HG02588 (cell line): ENCODE measurements at regions not wholly inside any gene's neighbourhood (a gene's known extent, or its start where the extent isn't known, plus 50 kb on each side); places are given as distances from the start of the nearest gene placed in this dataset.
"Not testable (repeated sequence)": the region's sequence is repeated elsewhere in the genome, so short reads cannot be mapped to it uniquely, and the experiment has no call there.

Source experiments
- ATAC-seq: cut with Tn5 transposase; IDR thresholded peaks from one replicate; pipeline ENCODE4 v1.9.1; 2021; ENCODE audit warnings: mild to moderate bottlenecking, moderate library complexity; ENCODE audit not compliant: unreplicated experiment

DNA sequence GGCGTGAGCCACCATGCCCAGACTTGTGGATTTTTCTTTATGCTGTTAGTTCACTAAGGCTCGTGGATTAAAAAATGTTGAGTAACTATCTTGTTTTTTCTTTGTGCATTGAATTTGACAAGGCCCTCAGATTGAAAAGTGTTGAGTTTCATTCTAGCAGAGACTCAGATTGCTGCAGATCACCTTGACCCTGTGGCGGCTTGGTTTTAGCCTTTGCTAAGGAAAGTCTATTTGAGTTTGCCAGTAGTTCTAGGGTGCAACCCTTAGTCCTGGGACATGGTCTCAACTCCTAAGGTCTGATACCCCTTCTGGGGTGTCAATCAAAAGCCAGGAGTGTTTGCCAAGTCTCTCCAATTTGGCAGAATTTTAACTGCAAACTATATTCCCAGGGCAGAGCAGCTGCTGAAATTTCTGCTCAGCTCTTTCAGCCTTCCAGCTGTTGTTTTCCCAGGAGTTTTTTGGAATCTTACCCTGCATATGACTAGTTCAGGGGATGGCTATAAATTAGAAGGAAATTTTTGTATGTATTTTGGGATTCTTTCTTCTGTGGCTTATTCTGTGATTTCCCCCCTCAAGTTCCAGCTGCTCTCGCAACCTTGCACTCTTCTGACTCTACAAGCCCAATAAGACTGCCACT lies 84.3 kb upstream of the HAND1 start:
- no peak for ATAC-seq

DNA sequence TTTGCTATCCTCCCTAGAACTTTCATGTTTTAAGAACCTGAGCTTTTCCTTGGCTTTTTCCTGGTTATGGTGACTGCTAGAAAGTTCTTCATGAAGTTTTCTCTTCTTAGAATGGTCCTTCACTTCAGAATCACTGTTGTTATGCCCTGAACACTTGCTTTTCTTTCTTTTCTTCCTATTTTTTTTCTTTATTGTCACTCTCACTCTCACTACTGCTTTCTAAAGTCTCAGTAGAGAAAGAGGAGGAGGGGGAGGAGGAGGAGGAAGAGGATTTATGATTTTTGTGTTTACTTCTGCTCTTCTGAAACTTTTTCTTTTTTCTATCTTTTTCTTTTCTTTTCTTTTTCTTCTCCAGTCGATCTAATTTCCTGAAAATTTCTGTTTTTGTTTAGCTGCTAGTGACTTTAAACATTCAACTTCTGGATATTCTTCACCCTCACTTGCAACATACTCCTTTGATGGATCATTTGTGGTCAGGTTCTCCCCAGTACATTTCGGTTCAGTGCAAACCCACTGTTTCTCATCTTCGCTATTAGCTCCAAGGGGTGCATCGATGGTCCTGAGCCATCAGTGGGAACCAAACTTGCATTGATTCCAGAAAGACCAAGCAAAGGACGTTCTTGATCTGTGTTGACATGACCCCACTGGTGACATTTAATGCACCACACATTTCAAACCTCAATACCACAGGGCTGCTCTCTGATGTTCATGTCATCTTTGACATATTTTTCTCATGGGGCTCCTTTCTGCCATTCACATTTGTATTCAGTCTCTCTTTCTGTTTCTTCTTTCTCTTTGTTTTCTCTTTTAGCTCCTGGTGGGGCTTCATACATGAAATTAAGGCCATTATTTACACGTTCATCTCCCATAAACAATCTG lies 81.6 kb upstream of the HAND1 start:
- no peak for ATAC-seq

DNA sequence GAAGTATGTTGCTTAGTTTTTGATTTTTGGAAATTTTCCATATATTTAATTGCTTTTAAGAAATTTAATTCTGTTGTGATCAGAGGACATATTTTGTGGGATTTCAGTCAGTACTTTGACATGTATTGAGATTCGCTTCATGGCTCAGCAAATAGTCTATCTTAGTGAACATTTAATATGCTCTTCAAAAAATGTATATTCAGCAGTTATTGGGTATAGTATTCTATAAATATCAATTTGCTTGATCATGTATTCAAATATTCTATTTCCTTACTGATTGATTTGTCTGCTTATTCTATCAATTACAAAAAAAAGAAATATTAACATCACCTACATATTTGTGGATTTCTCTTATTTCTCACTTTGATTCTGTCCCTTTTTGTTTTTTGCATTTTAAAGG lies 79.5 kb upstream of the HAND1 start:
- ATAC-seq = no peak

DNA sequence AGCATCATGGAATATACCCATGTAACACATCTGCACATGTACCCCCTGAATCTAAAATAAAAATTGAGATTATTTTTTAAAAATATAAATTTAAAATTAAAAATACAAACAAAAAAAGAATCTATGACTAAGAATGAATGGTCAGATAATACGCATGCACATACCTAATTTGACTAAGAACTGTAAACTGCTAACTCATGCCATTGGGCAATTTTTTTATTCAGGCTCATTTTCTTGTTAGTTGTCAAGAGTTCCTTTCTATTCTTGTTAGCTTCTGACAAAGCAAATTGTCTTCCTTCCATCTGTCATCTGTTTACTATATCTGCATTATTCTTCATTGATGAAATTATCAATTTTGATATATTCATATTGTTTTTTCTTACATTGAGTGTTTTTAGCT lies 69.5 kb upstream of the HAND1 start:
- ATAC-seq = no peak

DNA sequence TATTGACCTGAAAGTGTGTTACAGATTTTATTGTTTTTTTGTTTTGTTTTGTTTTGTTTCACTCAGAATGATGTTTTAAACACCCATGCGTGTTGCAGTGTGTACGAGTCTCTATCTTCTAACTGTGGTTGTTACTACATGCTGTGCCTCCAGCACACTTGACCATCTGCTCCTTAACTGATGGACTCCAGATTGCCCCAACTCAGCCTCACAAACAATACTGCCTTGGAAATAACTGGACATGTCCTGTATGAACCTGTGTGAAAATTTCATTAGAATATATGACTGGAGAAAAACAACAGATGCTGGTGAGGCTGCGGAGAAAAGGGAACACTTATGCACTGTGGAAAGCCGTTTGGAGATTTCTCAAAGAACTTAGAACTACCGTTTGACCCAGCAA lies 68.7 kb upstream of the HAND1 start:
- ATAC-seq = no peak

DNA sequence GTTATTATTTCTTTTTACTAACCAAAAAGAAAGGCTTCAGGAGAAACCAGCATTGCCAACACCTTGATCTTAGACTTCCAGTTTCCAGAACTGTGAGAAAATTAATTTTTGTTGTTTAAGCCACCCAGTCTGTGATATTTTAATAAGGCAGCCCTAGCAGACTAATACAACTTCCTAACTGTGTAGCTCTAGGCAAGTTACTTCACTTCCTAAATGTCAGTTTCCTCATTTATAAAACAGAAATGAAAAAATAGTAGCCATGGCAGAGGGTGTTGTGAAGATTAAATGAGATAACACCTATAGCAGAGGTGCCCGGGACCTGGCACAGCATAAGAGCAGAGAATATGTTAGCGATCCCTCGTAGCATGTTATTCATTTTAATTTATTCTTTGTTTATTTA lies 66.6 kb upstream of the HAND1 start:
- ATAC-seq = no peak

DNA sequence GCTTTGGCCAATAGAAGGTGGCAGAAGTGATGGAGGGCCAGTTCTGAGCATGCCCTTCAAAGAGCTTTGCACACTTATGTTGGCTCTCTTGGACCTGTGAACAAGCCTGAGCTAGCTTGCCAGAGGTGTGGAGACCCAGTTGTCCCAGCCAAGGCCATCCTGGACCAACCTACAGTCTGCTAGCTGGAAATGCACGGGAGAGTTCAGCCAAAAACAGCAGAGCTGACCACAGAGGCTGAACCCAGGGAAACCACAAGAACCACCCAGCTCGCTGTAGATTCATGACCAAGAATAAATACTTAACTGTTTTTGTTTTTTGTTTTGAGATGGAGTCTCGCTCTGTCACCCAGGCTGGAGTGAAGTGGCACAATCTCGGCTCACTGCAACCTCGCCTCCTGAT lies 65.4 kb upstream of the HAND1 start:
- no peak for ATAC-seq

DNA sequence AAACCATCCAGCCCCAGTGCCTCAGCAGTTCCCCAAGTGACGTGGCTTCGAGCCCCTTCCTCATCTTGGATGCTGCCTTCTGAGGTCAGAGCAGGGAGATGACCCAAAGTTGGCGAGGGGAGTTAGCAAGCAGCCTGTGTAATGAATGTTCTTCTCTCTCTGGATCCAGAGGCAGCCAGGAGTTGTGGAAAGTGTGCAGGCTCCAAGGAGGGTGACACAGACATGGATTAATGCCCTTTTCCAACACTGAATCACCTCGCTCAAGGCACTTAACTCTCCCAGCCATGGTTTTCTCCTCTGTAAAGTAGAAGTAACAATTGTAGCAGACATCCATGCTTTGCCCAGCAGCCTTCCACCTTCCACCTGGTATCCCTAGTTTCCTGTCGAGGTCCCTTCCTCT lies 64.6 kb upstream of the HAND1 start:
- ATAC-seq = no peak

DNA sequence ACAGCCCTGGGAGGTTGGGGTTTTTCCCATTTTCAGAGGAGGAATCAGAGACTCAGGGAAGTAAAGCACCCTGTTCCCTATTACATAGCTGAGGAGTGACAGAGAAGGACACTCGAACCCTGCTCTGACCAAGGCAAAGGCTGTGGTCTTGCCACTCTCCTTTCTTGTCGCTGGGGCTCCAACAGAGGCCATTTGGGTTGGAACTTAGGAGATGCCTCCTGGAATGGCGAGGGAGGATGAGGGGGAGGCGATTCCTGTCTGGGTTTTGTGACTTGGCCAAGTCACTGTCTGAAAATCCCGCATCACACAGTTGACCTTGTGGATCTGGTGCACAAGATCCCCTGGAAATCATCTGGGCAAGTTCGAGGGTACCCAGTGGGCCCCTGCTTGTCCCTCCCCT lies 64.0 kb upstream of the HAND1 start:
- no peak for ATAC-seq

DNA sequence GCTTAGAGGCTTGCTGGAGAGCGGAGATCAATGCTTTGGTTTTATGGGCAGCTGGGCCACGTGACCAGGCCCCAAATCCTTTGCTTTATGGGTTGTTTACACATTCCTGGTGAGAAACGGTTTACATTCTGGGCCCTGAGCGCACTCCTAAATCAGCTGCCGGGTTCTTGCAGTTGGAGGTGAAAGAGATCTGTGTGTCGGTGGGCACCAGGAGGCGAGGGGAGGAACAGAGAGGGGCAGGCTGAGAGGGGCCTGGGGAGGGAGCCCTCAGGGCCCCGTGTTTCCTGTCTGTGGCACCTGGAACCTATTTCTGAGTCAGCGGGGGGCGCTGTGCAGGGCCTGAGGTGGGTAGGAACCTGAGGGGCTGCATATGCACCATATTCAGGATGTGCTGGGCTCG lies 63.5 kb upstream of the HAND1 start:
- ATAC-seq = no peak

DNA sequence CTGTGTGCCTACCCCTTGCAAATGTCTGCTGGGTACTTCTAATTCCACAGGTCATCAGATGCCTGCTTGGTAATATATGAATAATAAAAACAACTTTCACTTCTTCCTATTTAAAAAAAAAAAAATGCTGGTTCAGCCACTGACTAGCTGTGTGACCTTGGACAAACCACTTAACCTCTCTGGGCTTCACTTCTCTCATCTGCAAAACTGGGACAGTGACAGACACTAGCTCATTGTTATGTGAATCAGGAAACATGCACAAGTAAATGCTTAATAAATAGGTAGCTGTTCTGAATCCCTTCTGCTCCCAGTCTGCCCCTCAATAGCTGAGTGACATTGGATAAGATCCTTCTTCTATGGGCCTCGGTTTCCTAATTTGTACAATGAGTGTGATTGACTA lies 62.6 kb upstream of the HAND1 start:
- no peak for ATAC-seq

DNA sequence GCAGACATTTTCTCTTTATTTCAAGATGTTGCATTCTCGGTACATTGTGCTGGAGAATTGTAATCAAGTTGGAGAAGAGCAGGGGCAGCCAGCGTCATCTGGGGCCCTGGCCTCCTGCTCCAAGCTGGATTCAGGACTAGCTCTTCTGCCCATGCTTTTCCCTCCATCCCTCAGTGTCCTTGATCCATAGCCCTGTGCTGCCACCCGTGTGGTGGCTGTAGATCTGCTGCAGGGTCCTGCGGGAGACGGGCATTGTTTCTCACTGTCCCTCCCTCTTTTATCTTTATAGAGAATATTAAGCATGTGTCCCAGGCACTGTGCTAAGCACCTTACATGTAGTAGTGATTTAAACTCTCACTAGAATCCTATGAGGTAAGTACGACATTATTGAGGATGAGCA lies 60.5 kb upstream of the HAND1 start:
- ATAC-seq = no peak

DNA sequence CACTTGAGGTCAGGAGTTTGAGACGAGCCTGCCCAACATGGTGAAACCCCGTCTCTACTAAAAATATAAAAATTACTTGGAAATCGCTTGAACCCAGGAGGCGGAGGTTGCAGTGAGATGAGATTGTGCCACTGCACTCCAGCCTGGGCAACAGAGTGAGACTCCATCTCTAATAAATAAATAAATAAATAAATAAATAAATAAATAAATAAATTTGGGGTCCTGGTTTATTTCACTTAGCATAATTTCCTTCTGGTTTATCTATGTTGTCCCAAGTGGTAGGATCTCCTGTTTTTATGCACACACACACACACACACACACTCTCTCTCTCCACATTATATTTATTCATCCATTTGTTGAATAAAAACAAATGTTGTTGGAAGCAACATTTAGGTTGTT lies 58.4 kb upstream of the HAND1 start:
- not testable (repeated sequence) for ATAC-seq

DNA sequence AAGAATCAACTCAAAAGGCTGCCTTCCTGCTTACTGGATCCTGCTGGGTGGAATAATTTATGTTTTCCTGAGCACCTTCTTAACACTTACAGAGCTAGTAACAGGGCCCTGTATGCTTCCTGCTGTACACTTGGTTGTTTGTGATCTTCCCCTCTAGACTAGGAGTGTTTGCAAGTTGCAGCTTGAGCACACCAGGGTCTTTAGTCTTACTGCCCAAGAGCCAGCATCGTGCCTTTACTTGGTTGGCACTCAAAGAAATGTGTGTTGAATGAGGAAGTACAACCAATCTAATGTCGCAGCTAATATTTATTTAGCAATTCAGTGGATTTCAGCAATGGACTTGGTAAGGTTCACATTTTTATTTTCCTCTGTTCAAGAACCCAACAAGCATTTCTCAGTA lies 57.5 kb upstream of the HAND1 start:
- no peak for ATAC-seq

DNA sequence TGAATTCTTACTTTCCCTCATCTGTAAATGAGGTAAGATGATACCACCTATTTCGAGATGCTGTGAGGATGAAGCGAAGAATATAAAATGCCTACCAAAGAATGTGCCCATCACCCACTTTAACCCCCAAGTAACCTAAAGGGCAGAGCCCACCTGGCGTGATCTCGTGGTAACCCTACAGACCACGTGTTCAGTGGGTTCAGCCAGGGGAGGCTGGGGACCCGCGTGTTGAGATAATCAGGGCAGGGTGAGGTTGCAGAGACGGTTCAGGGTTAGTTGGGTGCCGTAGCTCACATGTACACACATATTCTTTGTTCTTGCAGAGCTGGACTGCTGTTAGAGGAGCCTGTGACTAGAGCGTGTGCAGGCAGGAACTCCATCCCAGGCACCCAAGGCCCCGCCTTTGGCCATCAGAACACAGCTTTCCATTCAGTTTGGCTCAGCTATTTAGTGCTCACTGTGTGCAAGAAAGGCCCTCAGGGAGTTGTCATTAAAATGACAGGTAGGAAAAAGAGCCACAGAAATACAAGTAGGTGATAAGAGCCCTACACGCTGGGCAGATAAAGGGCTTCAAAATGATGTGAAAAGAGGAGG lies 56.5 kb upstream of the HAND1 start:
- ATAC-seq = no peak

DNA sequence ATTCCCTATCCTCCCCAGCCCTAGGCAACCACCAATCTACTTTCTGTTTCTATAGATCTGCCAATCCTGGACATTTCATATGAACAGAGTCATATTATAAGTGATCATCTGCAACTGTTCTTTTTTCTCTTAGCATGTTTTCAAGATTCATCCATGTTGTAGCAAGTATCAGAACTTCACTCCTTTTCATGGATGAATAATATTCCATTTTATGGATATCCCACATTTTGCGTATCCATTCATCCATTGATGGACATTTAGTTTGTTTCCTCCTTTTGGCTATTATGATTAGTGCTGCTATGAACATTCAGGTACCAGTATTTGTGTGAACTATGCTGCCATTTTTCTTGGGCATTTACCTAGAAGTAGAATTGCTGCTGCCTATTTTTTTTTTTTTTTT lies 51.3 kb upstream of the HAND1 start:
- ATAC-seq = no peak

DNA sequence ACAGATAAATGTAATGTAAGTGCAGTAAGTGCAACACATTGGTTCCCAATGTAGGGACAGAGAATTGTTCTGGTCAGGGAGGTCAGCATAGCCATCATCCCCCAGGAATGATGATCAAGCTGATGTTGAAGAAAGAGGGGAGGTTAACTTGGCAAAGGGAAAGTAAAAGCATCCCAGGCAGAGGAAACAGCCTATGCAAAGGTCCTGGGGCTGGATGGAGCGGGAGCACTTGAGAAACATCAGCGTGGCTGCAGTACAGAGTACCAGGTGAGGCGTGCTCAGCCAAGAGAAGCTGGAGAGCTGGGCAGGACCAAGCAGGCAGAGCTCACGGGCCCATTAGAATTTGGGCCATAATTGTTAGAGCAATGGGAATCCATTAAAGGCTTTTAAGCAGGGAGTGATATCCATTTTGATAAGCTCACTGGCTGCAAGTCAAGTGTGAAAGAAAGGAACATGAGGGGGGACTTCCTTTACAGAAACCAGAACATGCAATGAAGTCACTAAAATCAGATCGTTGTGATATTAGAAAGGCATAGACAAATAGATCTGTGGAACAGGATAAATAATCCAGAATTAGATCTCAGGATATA lies 50.1 kb upstream of the HAND1 start:
- ATAC-seq = no peak
